Motor neuron (in vitro differentiated cells): ENCODE measurements at regions not wholly inside any gene's neighbourhood (a gene's known extent, or its start where the extent isn't known, plus 50 kb on each side); places are given as distances from the start of the nearest gene placed in this dataset.
A peak's percentile ranks its signal among the peaks of the same experiment; 100 is the strongest.

Experiments
- ATAC-seq, 8 experiments: fragments of 200-7000 bp; cut with Tn5 transposase; replicated peaks in 6 of 8; 2 replicates each; pipeline ENCODE4 v1.8.0; 2021; ENCODE audit warnings: mild to moderate bottlenecking in 8 of 8, moderate library complexity in 8 of 8
- H3K27ac ChIP-seq, 2 donors: fragments of 250-450 bp; sonication (Bioruptor Pico); 2 replicates each; pipeline ENCODE4 v1.9.0; 2021; ENCODE audit warnings: antibody characterized with exemption in 2 of 2, mild to moderate bottlenecking in 2 of 2, moderate library complexity in 1 of 2
- H3K4me1 ChIP-seq, 2 donors: fragments of 250-450 bp; sonication (Bioruptor Pico); replicated peaks in 1 of 2; 2 replicates each; pipeline ENCODE4 v1.6.1; 2021; ENCODE audit warnings: antibody characterized with exemption in 2 of 2, mild to moderate bottlenecking in 2 of 2, moderate library complexity in 1 of 2
- H3K4me3 ChIP-seq, 5 donors: fragments of 250-450 bp; sonication (Bioruptor Pico); 2 replicates each; pipeline ENCODE4 v1.9.0; 2021; ENCODE audit warnings: antibody characterized with exemption in 5 of 5, mild to moderate bottlenecking in 5 of 5, moderate library complexity in 4 of 5
- WGBS, 10 experiments: fragments of 450-650 bp; shearing (Covaris generic); methylation state at CpG; one replicate each; pipeline ENCODE4 v1.0.0; 2022; 5-methylcytosine and 5-hydroxymethylcytosine counted together
- in situ Hi-C, 9 experiments: fragments of 400-800 bp; cut with MboI; loops; one replicate each; pipeline ENCODE4 v1.15.0; 2021; ENCODE audit warnings: low sequenced_read_pairs in 9 of 9, low pct_unique_long_range_greater_than_20kb in 2 of 9; ENCODE audit not compliant: unreplicated experiment in 9 of 9

DNA sequence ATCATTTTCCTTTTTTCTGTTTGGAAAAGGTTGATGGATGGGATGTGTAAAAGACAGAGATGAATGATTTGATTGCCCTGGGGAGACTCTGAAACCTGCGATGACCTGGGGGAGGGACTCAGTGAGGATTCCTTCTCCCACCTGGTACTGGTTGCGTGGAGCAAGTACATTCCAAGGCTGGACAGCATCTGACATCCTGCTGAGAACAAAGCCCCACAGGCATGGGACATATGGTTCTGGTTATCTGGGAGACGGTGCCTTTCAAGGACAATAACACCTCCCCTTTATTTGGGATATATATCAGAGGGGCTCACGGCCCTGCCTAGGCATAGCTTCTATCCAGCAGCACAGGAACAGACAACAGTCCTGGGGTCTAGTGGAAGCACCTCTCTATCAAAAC, 527.8 kb downstream of the METTL15 start:
- in situ Hi-C loops, result no loop called here
- no peak for ATAC-seq
- 0 to 100% (median 77%) methylated on average over 1 to 3 of the region's 4 CpGs; no CpG with 5 or more reads in 3 of the 10 experiments for WGBS, 10 experiments
- no peak overlapping the region for H3K4me3 ChIP-seq
- H3K27ac ChIP-seq, result no peak overlapping the region
- no peaks in the 10 kb centered on the region for H3K4me1 ChIP-seq

DNA sequence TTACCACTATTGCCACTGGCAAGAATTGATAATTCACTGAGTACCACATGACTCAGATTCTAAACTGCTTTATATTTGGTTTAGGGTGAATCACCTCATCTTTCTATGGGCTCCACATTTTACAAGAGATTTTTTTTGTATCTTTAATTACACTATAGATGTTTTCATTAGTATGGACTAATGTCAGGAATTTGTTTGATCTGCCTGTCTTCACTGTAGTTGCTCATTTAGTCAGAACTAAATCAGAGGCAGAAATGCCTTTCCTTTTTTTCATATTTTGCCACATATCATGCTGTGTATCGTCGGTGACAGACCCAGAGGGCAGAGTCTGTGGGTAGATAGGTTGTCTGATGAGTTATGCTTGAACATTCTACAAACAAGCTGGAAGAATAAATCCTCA, 524.1 kb downstream of the METTL15 start:
- Histone ChIP-seq H3K4me1 (no peaks in the 10 kb centered on the region), H3K27ac (no peak overlapping the region), H3K4me3 (no peak overlapping the region)
- in situ Hi-C loops, result no loop called here
- 0 to 100% (median 61%) methylated on average over 1 to 2 of the region's 2 CpGs; no CpG with 5 or more reads in 4 of the 10 experiments for WGBS, 10 experiments
- ATAC-seq, result no peak

DNA sequence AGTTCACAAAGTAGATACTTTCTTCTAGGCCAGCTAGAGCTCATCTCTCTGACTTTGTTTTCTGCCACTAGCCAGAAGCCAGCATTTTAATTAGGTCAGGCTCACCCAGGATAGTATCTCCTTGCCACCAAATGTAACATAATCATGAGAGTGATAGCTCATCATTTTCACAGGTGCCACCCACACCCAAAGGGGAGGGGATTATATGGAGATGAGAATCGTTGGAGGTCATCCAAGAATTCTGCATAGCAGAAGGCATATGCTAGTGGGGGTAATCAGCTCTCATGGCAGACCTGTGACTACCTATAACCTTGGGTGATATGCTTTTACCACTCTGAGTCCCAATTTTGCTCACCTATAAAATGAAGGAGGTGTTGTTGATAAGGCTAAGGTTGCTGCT, 523.0 kb downstream of the METTL15 start:
- Histone ChIP-seq H3K4me1 (no peaks in the 10 kb centered on the region), H3K4me3 (no peak overlapping the region), H3K27ac (no peak overlapping the region)
- peak in 3 of 8 experiments; percentile 63 to 79 (median 74) for ATAC-seq
- in situ Hi-C loops, result no loop called here
- 0 to 50% (median 34%) methylated on average over 1 of the region's 1 CpG; no CpG with 5 or more reads in 6 of the 10 experiments for WGBS, 10 experiments

DNA sequence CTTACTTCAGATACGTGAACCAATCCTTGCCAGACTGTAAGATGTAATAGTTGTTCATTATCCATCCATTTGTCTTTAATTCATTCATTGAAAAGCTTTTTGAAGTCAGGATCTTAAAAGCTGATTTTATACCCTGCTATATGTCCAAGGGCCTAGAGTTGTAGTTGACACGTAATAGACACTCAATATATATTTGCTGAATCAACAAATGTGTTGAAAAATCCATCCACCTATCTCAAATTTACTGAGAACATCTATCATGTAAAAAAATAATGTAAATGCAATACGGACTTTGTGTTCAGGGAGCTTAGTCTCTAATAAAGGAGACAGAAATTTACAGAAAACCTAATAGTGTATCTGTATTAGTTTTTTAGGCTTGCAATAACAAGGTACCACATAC, 521.0 kb downstream of the METTL15 start:
- 0 to 100% (median 90%) methylated on average over 1 to 3 of the region's 3 CpGs; no CpG with 5 or more reads in 1 of the 10 experiments for WGBS, 10 experiments
- no peak overlapping the region for H3K27ac ChIP-seq
- ATAC-seq, result no peak
- no peak overlapping the region for H3K4me3 ChIP-seq
- H3K4me1 ChIP-seq, result no peaks in the 10 kb centered on the region
- in situ Hi-C loops, result no loop called here

DNA sequence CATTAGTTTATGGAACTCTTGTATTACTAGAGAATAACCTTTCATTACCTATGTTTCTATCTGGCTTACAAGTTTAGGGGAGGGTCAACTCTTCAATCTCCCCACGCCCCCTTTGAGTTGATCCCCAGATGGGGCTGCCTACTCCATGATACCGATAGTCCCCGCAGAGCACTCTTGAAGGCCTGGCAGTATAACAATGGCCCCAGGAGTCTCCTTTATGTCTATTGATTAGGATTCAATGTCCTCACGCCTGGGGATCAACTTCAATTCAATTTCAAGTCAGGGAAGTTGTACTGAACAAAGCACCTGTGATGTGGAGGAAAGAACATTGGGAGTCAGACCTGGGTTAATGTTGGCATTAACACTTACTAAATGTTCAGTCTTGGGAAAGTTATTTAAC, 520.2 kb downstream of the METTL15 start:
- in situ Hi-C loops, result no loop called here
- H3K4me1 ChIP-seq, result no peaks in the 10 kb centered on the region
- WGBS, 10 experiments, result 40 to 80% (median 50%) methylated on average over 1 to 4 of the region's 4 CpGs; no CpG with 5 or more reads in 1 of the 10 experiments
- no peak overlapping the region for H3K27ac ChIP-seq
- no peak overlapping the region for H3K4me3 ChIP-seq
- no peak for ATAC-seq

DNA sequence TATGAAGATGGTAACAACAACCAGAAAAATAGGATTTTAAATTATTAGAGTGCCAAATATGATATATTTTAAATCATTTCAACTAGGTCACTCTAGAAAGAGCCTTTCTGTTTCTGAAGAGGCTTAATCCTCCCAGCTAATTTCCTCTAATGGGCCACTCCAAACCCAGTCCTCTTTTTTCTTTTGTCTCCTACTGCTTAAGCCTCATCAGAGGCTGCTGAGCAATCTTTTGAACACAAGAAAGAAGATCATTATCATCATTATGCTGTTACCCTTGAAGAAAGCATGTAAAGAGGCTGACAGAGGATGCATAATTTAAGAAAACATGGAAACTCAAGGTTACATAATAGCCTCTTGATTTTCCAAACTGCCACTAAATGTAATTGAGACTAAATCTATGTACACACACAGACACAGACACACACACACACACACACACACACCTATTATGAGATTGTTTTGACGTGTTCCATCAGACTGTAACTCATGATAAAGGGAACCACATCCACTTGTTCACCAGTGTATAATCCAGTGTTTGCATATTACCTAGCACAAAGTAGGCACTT, 519.6 kb downstream of the METTL15 start:
- in situ Hi-C loops, result no loop called here
- WGBS, 10 experiments, result 20 to 100% (median 78%) methylated on average over 1 of the region's 1 CpG; no CpG with 5 or more reads in 3 of the 10 experiments
- Histone ChIP-seq H3K4me1 (no peaks in the 10 kb centered on the region), H3K27ac (no peak overlapping the region), H3K4me3 (no peak overlapping the region)
- no peak for ATAC-seq

DNA sequence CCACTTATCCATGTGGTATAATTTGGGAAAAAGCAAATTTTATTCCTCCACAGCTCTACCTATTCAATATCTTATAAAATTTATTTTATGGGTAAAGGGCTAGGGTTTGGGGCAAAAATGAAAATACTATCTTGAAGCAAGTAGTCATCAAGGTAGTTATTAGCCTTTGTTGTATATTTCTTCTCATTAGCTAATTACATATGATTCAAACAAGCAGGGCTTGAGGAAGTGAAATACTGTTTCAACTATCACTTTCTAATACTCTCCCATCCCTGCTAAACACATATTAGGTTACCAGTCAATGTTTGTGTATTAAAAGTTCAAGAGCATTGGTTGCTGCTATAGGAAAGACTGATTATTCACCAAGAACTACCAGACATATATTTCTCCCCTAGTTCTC, 517.3 kb downstream of the METTL15 start:
- no peak for ATAC-seq
- Histone ChIP-seq H3K27ac (no peak overlapping the region), H3K4me3 (no peak overlapping the region), H3K4me1 (no peaks in the 10 kb centered on the region)
- in situ Hi-C loops, result no loop called here

DNA sequence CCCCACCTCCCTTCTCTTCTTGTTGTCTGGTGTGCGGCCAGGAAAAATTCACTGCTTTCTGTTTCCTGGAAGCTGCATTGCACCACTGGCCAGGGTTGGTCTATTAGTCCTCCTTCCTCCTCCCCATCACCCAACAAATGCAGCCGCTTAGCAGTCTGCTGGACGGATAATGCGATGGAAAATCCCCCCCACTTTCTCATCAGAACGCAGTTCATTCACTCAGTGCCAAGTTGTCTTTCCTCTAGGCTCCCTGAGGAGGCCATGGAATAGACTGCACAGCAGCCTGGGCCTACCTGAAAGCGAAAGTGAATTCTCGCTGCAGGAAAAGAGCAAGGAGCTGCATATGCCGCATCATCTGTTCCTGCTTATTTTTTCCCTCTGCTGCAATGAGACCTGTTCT, 513.6 kb downstream of the METTL15 start:
- WGBS, 10 experiments, result 8 to 100% (median 61%) methylated on average over 1 to 7 of the region's 8 CpGs; no CpG with 5 or more reads in 2 of the 10 experiments
- Histone ChIP-seq H3K27ac (no peak overlapping the region), H3K4me3 (no peak overlapping the region), H3K4me1 (no peaks in the 10 kb centered on the region)
- in situ Hi-C loops, result no loop called here
- ATAC-seq, result peak; percentile 23 to 96 (median 62)

DNA sequence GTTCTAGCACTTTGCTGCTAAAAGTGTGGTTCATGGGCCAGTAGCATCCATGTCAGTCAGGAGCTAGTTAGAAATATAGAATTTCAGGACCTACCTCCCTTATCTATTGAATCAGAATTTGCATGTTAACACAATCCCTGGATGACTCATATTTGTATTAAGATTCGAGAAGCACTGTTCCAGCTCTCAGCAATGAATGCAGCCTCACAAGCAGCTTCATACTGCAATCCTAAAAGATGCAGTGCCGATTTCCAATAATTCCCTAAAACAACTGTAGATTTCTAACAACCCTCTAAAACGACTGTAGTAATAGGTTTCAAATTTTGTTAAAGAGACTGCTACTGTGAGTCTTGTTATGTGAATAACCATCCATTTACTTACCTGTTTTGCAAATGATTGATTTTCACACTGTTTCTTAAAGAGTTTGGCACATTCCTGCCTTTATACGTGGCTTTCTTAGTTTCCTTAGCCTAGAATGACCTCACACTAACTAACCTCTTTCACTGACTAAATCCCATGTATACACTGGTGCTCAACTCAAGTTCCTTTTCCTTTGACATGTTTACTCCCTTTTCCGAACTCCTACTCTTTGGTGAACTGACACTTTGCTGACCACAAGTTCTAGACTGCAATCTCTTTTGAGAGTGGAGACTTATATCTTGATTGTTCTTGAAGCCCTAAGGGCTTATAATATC, 511.8 kb downstream of the METTL15 start:
- peak in 4 of 8 experiments; percentile 32 to 63 (median 55) for ATAC-seq
- Histone ChIP-seq H3K27ac (no peak overlapping the region), H3K4me1 (no peaks in the 10 kb centered on the region), H3K4me3 (no peak overlapping the region)
- in situ Hi-C loops, result no loop called here
- WGBS, 10 experiments, result 0 to 63% (median 38%) methylated on average over 1 to 5 of the region's 5 CpGs

DNA sequence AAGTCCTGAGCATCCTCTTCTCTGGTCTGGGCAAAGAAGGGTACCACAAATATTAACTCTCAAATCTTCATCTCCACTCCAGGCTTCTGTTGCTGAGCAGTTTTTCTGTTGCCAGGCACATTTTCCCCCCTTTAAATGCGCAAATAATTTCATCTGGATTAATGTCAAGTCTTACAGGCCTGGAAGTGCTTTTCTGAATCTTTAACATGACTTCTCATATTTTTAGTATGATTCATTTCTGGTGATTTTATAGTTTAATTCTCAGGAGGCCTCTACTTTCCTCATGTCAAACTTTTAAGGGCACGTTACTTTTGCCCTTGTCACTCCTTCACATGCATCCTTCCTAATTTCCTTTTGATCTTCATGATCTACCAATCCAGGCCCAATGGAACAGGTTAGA, 510.2 kb downstream of the METTL15 start:
- Histone ChIP-seq H3K4me3 (no peak overlapping the region), H3K27ac (no peak overlapping the region), H3K4me1 (no peaks in the 10 kb centered on the region)
- in situ Hi-C loops, result no loop called here
- WGBS, 10 experiments, result 39 to 100% (median 92%) methylated on average over 1 to 2 of the region's 2 CpGs; no CpG with 5 or more reads in 1 of the 10 experiments
- ATAC-seq, result no peak

DNA sequence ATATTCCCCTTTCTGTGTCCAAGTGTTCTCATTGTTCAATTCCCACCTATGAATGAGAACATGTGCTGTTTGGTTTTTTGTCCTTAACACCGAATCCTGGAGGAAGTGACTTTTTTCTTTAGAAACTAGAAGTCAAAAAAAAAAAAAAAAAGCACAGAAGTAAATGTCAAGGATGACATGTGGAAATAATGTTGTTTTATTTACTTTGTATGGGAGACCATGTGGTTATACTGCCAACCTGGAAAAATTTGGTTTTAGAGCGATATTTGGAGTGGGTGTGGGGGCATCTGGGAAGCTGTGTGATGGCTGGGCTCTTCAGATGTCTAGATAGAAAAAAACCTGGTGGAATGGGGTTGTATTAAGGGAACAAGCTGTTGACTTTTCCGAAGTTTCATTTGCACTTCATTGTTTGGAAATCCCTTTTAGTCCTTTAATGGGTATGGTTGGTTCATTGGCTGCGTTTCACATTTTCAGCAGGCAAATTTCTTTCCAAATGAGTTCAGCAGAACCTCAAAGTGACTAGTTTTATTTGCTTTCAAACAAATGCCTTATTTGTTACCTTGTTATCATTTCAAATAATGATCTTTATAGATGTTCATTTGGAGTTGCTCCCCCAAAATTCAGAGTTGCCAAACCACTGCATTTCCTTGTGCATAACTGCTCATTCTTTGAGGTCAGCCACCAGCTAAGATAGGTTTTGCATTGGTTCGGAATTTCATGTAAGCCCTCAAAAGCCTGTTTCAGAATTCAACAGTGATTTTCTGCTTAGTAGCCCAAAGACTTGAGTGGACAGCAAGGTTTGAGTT, 508.2 kb downstream of the METTL15 start:
- 25 to 100% (median 72%) methylated on average over 2 to 5 of the region's 5 CpGs for WGBS, 10 experiments
- Histone ChIP-seq H3K4me3 (no peak overlapping the region), H3K4me1 (no peaks in the 10 kb centered on the region), H3K27ac (no peak overlapping the region)
- in situ Hi-C loops, result no loop called here
- no peak for ATAC-seq

DNA sequence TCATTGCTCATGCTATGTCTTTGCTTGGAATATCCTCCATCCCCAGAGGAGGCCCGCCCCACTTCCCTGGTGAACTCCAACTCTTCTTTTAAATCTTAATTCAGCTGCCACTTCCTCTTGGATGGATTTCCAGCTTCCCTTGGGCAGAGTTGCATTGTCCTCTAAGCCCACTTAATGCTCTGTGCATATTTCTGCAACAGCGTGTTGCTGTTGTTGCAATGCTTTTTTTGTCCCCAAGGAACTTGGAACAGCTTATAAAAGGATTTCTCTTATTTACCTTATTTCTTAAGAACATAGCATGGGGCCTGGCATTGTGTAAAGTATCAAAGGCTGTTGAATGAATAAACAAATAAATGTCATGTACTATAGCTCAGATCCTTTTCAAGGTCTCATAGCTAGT, 507.4 kb downstream of the METTL15 start:
- WGBS, 10 experiments, result 38 to 93% (median 76%) methylated on average over 1 to 2 of the region's 2 CpGs; no CpG with 5 or more reads in 1 of the 10 experiments
- in situ Hi-C loops, result no loop called here
- H3K27ac ChIP-seq, result no peak overlapping the region
- peak in 2 of 8 experiments; percentile 42 to 72 for ATAC-seq
- no peaks in the 10 kb centered on the region for H3K4me1 ChIP-seq
- H3K4me3 ChIP-seq, result no peak overlapping the region

DNA sequence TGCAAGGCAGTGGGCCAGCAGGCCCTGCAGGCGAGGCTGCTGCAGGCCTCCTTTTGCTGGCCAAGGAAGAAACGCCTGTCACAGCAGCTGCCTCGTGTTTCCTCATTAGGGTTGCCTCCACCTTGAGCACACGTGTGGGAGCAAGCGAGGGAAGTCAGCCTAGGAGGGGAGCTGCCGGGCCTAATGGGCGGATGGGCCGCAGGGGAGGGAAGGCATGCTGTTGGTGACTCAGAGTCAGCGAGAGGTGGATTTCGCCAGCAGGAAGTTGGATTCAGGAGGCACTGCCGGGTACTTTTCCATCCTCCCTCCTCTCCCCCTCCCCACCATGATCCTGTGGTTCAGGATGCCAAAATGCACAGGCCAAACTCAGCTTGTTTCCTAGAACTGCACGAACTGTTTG, 498.7 kb downstream of the METTL15 start:
- no peak overlapping the region for H3K4me3 ChIP-seq
- in situ Hi-C loops, result no loop called here
- 0 to 100% (median 50%) methylated on average over 1 to 4 of the region's 12 CpGs; no CpG with 5 or more reads in 3 of the 10 experiments for WGBS, 10 experiments
- peak in 1 of 8 experiments; percentile 99 for ATAC-seq
- H3K27ac ChIP-seq, result no peak overlapping the region
- no peaks in the 10 kb centered on the region for H3K4me1 ChIP-seq
